ENCODE measurements at regions not wholly inside any gene's neighbourhood (a gene's known extent, or its start where the extent isn't known, plus 50 kb on each side); places are given as distances from the start of the nearest gene placed in this dataset.
"Not testable (repeated sequence)": the region's sequence is repeated elsewhere in the genome, so short reads cannot be mapped to it uniquely, and the experiment has no call there.

- TF ChIP-seq POLR2AphosphoS5, GABPA (IDR thresholded peaks at IDR 0.05; ENCODE audit: low read depth): not testable (repeated sequence)
Observed at GRCh38 chr1:120311930-120312329, 102.9 kb upstream of the NBPF8 start.
